ENCODE measurements at regions not wholly inside any gene's neighbourhood (a gene's known extent, or its start where the extent isn't known, plus 50 kb on each side); places are given as distances from the start of the nearest gene placed in this dataset.

GRCh38 chr6:67129780-67130179 lies 1422.8 kb upstream of the EYS start:
- Histone ChIP-seq H2AFZ (ENCODE audit: low read length) (peak overlapping the region; percentile 87), H3K36me3 (replicated peaks in 1 of 2; ENCODE audit: control insufficient read depth in 2 of 2, insufficient read depth in 2 of 2, low read length in 2 of 2) (no peaks in the 10 kb centered on the region), H3K9me3 (replicated peaks in 1 of 2; ENCODE audit: control insufficient read depth in 2 of 2, insufficient read depth in 1 of 2, low read depth in 1 of 2, low read length in 2 of 2) (no peaks in the 10 kb centered on the region), H2BK15ac (ENCODE audit: low read length) (no peak overlapping the region), H3K23ac (ENCODE audit: low read depth, low read length, poor library complexity) (no peak overlapping the region), H3K14ac (ENCODE audit: low read length) (no peak overlapping the region), H3K9ac (ENCODE audit: low read depth, low read length, poor library complexity) (no peak overlapping the region), H2BK120ac (ENCODE audit: low read depth, low read length) (no peak overlapping the region), H3K27me3 (ENCODE audit: control insufficient read depth in 3 of 3, insufficient read depth in 3 of 3, low read depth in 1 of 3, low read length in 3 of 3) (no peaks in the 10 kb centered on the region), H2BK12ac (ENCODE audit: low read length) (no peak overlapping the region), H3K27ac (replicated peaks; ENCODE audit: low read length) (no peak overlapping the region), H3K18ac (ENCODE audit: low read length) (no peak overlapping the region), H3K4me2 (ENCODE audit: insufficient read depth, low read length, poor library complexity, severe bottlenecking) (no peak overlapping the region), H3K4me1 (ENCODE audit: control insufficient read depth in 2 of 2, insufficient read depth in 1 of 2, low read depth in 1 of 2, low read length in 2 of 2) (peaks cover 1 to 4% of the 10 kb centered on the region in 2 donors), H4K8ac (ENCODE audit: low read depth, low read length) (no peak overlapping the region), H4K91ac (ENCODE audit: low read depth, low read length, poor library complexity) (no peak overlapping the region), H3K79me1 (ENCODE audit: low read depth, low read length) (no peaks in the 10 kb centered on the region), H3K4me3 (ENCODE audit: low read length in 2 of 2) (no peak overlapping the region), H3K4ac (ENCODE audit: low read length) (no peak overlapping the region), H2BK5ac (ENCODE audit: low read length) (no peak overlapping the region), H2AK5ac (ENCODE audit: low read depth, low read length) (no peak overlapping the region)
- DNase-seq (ENCODE audit: low spot score): no peak
- no CpG with 5 or more reads among the region's 4 CpGs for WGBS, 2 donors (ENCODE audit: extremely low coverage in 2 of 2, insufficient read length in 2 of 2, insufficient replicate concordance in 1 of 2)

DNA sequence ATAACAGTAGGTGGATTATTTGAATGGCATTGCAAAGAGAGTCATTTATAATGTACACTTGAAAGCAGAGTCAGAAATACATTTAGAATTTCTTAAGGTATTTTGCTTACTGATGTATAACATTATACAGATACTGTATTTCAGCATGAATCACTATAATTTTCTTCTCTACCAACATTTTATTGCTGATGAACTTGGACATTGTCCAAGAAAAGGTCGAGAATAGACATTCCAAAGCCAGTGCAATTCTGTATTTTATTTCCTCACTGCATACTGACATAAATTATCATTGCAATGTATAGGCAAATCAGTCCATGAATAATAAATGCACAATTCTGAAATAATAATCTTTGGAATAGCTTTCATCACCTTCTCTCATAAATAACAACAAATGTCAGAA lies 1420.0 kb upstream of the EYS start:
- no peak overlapping the region for H3K9ac ChIP-seq (ENCODE audit: low read depth, low read length, poor library complexity)
- no peak for DNase-seq (ENCODE audit: low spot score)
- no peak overlapping the region for H2AFZ ChIP-seq (ENCODE audit: low read length)
- H3K9me3 ChIP-seq (replicated peaks in 1 of 2; ENCODE audit: control insufficient read depth in 2 of 2, insufficient read depth in 1 of 2, low read depth in 1 of 2, low read length in 2 of 2): no peaks in the 10 kb centered on the region
- no peaks in the 10 kb centered on the region for H3K79me1 ChIP-seq (ENCODE audit: low read depth, low read length)
- H2BK15ac ChIP-seq (ENCODE audit: low read length): no peak overlapping the region
- no peak overlapping the region for H3K4ac ChIP-seq (ENCODE audit: low read length)
- H3K4me2 ChIP-seq (ENCODE audit: insufficient read depth, low read length, poor library complexity, severe bottlenecking): no peak overlapping the region
- no peak overlapping the region for H3K27ac ChIP-seq (replicated peaks; ENCODE audit: low read length)
- no peaks in the 10 kb centered on the region for H3K27me3 ChIP-seq (ENCODE audit: control insufficient read depth in 3 of 3, insufficient read depth in 3 of 3, low read depth in 1 of 3, low read length in 3 of 3)
- H3K36me3 ChIP-seq (replicated peaks in 1 of 2; ENCODE audit: control insufficient read depth in 2 of 2, insufficient read depth in 2 of 2, low read length in 2 of 2): no peaks in the 10 kb centered on the region
- H3K18ac ChIP-seq (ENCODE audit: low read length): no peak overlapping the region
- no peak overlapping the region for H3K23ac ChIP-seq (ENCODE audit: low read depth, low read length, poor library complexity)
- H2BK12ac ChIP-seq (ENCODE audit: low read length): no peak overlapping the region
- H3K4me3 ChIP-seq (ENCODE audit: low read length in 2 of 2): no peak overlapping the region
- no peak overlapping the region for H4K91ac ChIP-seq (ENCODE audit: low read depth, low read length, poor library complexity)
- no peak overlapping the region for H2BK120ac ChIP-seq (ENCODE audit: low read depth, low read length)
- no peak overlapping the region for H4K8ac ChIP-seq (ENCODE audit: low read depth, low read length)
- no peak overlapping the region for H2BK5ac ChIP-seq (ENCODE audit: low read length)
- H3K14ac ChIP-seq (ENCODE audit: low read length): no peak overlapping the region
- H2AK5ac ChIP-seq (ENCODE audit: low read depth, low read length): no peak overlapping the region
- no peaks in the 10 kb centered on the region for H3K4me1 ChIP-seq (ENCODE audit: control insufficient read depth in 2 of 2, insufficient read depth in 1 of 2, low read depth in 1 of 2, low read length in 2 of 2)
- WGBS, 2 donors (ENCODE audit: extremely low coverage in 2 of 2, insufficient read length in 2 of 2, insufficient replicate concordance in 1 of 2): no CpG with 5 or more reads among the region's 1 CpG

DNA sequence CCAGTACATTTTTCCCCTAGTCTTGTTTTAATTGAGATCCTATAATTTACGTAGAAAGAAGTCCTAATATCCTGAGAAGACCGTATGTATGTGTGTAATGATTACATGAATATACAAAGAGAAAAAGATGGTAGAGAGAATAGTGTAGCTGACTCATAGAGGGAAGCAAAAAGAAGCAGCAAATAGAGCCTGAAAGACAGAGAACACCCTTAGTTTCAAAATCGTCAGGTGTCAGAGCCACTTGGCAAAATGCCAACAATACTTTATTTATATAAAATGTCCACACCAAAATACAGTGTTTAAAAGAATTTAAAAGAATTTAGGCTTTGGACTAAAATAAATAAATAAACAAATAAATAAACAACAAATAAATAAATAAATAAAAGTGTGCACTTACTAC lies 1414.1 kb upstream of the EYS start:
- no peak overlapping the region for H2AFZ ChIP-seq (ENCODE audit: low read length)

GRCh38 chr6:67112120-67112519 lies 1405.1 kb upstream of the EYS start:
- H3K4me3 ChIP-seq (ENCODE audit: low read length in 2 of 2): no peak overlapping the region
- H3K36me3 ChIP-seq (replicated peaks in 1 of 2; ENCODE audit: control insufficient read depth in 2 of 2, insufficient read depth in 2 of 2, low read length in 2 of 2): no peaks in the 10 kb centered on the region
- no peak overlapping the region for H2AFZ ChIP-seq (ENCODE audit: low read length)
- no peak overlapping the region for H3K23ac ChIP-seq (ENCODE audit: low read depth, low read length, poor library complexity)
- no peak overlapping the region for H3K4ac ChIP-seq (ENCODE audit: low read length)
- H2AK5ac ChIP-seq (ENCODE audit: low read depth, low read length): no peak overlapping the region
- H2BK12ac ChIP-seq (ENCODE audit: low read length): no peak overlapping the region
- no peaks in the 10 kb centered on the region for H3K4me1 ChIP-seq (ENCODE audit: control insufficient read depth in 2 of 2, insufficient read depth in 1 of 2, low read depth in 1 of 2, low read length in 2 of 2)
- H2BK5ac ChIP-seq (ENCODE audit: low read length): no peak overlapping the region
- H3K14ac ChIP-seq (ENCODE audit: low read length): no peak overlapping the region
- H3K9me3 ChIP-seq (replicated peaks in 1 of 2; ENCODE audit: control insufficient read depth in 2 of 2, insufficient read depth in 1 of 2, low read depth in 1 of 2, low read length in 2 of 2): no peaks in the 10 kb centered on the region
- H3K9ac ChIP-seq (ENCODE audit: low read depth, low read length, poor library complexity): no peak overlapping the region
- H2BK15ac ChIP-seq (ENCODE audit: low read length): no peak overlapping the region
- H3K79me1 ChIP-seq (ENCODE audit: low read depth, low read length): no peaks in the 10 kb centered on the region
- H3K4me2 ChIP-seq (ENCODE audit: insufficient read depth, low read length, poor library complexity, severe bottlenecking): no peak overlapping the region
- no CpG with 5 or more reads among the region's 5 CpGs for WGBS, 2 donors (ENCODE audit: extremely low coverage in 2 of 2, insufficient read length in 2 of 2, insufficient replicate concordance in 1 of 2)
- H4K8ac ChIP-seq (ENCODE audit: low read depth, low read length): no peak overlapping the region
- no peak for DNase-seq (ENCODE audit: low spot score)
- no peak overlapping the region for H2BK120ac ChIP-seq (ENCODE audit: low read depth, low read length)
- no peak overlapping the region for H3K27ac ChIP-seq (replicated peaks; ENCODE audit: low read length)
- H3K27me3 ChIP-seq (ENCODE audit: control insufficient read depth in 3 of 3, insufficient read depth in 3 of 3, low read depth in 1 of 3, low read length in 3 of 3): no peaks in the 10 kb centered on the region
- no peak overlapping the region for H4K91ac ChIP-seq (ENCODE audit: low read depth, low read length, poor library complexity)
- no peak overlapping the region for H3K18ac ChIP-seq (ENCODE audit: low read length)

More for the DNA sequence above, 1414.1 kb upstream of the EYS start:
- no peak overlapping the region for H2BK5ac ChIP-seq (ENCODE audit: low read length)
- H2BK12ac ChIP-seq (ENCODE audit: low read length): no peak overlapping the region
- H3K23ac ChIP-seq (ENCODE audit: low read depth, low read length, poor library complexity): no peak overlapping the region
- H4K91ac ChIP-seq (ENCODE audit: low read depth, low read length, poor library complexity): no peak overlapping the region
- no peaks in the 10 kb centered on the region for H3K36me3 ChIP-seq (replicated peaks in 1 of 2; ENCODE audit: control insufficient read depth in 2 of 2, insufficient read depth in 2 of 2, low read length in 2 of 2)
- H3K4ac ChIP-seq (ENCODE audit: low read length): no peak overlapping the region
- no peak overlapping the region for H3K9ac ChIP-seq (ENCODE audit: low read depth, low read length, poor library complexity)
- H4K8ac ChIP-seq (ENCODE audit: low read depth, low read length): no peak overlapping the region
- no peak overlapping the region for H2BK120ac ChIP-seq (ENCODE audit: low read depth, low read length)
- no peaks in the 10 kb centered on the region for H3K4me1 ChIP-seq (ENCODE audit: control insufficient read depth in 2 of 2, insufficient read depth in 1 of 2, low read depth in 1 of 2, low read length in 2 of 2)
- no CpG with 5 or more reads among the region's 3 CpGs for WGBS, 2 donors (ENCODE audit: extremely low coverage in 2 of 2, insufficient read length in 2 of 2, insufficient replicate concordance in 1 of 2)
- H3K9me3 ChIP-seq (replicated peaks in 1 of 2; ENCODE audit: control insufficient read depth in 2 of 2, insufficient read depth in 1 of 2, low read depth in 1 of 2, low read length in 2 of 2): no peaks in the 10 kb centered on the region
- no peak overlapping the region for H2BK15ac ChIP-seq (ENCODE audit: low read length)
- H3K27me3 ChIP-seq (ENCODE audit: control insufficient read depth in 3 of 3, insufficient read depth in 3 of 3, low read depth in 1 of 3, low read length in 3 of 3): no peaks in the 10 kb centered on the region
- H3K4me2 ChIP-seq (ENCODE audit: insufficient read depth, low read length, poor library complexity, severe bottlenecking): no peak overlapping the region
- no peak overlapping the region for H3K18ac ChIP-seq (ENCODE audit: low read length)
- no peak overlapping the region for H3K4me3 ChIP-seq (ENCODE audit: low read length in 2 of 2)
- no peak for DNase-seq (ENCODE audit: low spot score)
- H2AK5ac ChIP-seq (ENCODE audit: low read depth, low read length): no peak overlapping the region
- no peak overlapping the region for H3K27ac ChIP-seq (replicated peaks; ENCODE audit: low read length)
- no peaks in the 10 kb centered on the region for H3K79me1 ChIP-seq (ENCODE audit: low read depth, low read length)
- no peak overlapping the region for H3K14ac ChIP-seq (ENCODE audit: low read length)

Measured in neuronal stem cell (in vitro differentiated cells).